HG02884 (cell line): ENCODE measurements at regions not wholly inside any gene's neighbourhood (a gene's known extent, or its start where the extent isn't known, plus 50 kb on each side); places are given as distances from the start of the nearest gene placed in this dataset.
"Not testable (repeated sequence)": the region's sequence is repeated elsewhere in the genome, so short reads cannot be mapped to it uniquely, and the experiment has no call there.

Experiments
- ATAC-seq: cut with Tn5 transposase; IDR thresholded peaks from one replicate; pipeline ENCODE4 v1.9.1; 2021; ENCODE audit warnings: mild to moderate bottlenecking, moderate library complexity; ENCODE audit not compliant: unreplicated experiment

DNA sequence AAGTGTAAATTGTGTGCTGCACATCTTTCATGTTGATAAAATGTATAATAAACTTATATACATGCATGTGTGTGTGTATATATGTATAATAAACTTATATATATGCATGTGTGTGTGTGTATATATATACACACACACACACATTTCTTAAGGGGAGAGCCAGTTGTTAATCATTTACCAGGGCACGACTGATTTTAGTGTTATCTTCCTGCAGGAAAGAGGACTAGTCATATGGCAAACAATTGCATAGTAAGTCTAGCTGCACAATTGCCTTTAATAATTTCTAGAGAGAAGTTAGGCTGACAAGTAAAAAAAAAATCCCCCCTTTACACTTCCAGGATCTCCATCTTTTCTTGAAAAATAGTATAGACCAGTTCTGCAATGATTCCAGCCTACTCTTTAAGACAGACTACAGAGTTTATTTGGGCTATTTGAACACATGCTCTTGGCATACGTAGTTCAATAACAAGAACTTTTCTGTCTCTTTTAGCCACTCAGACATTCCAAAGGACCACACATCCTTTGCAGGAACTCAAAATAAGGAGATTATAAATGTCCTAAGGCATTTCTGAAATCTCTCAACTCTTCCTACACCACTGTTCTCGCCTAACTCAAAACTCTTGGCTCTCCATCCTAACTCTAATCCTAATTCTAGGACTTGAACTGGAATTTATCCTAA lies 163.6 kb upstream of the SETMAR start:
- ATAC-seq: no peak

GRCh38 chr3:4140921-4141320 lies 162.2 kb upstream of the SETMAR start:
- ATAC-seq: no peak

DNA sequence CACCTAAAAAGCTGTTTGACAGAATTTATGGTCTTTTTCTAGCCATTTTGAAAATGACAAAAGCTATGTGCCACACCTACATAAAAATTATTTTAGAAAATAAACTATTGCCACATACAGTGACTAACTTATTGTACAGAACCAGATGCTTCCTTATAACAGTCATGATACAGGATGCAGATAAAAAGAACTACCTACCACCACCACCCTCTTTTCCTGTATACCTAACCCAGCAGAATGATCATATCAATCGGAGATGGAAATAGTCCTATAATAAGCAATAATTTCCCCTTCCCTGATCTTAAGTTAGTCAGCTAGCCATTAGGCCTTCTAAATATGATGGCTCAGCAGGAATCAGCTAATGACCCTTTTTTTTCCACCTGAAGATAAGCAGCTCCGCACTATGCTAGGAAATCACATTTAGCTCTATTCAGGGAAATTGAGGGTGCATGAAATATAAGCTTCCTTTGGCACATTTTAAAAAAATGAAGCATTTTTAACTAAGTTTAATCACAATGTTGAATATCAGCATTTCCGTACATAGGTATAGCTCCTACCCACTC lies 155.5 kb upstream of the SETMAR start:
- no peak for ATAC-seq

- ATAC-seq: no peak
Observed at GRCh38 chr3:4149296-4149695, 153.9 kb upstream of the SETMAR start.

DNA sequence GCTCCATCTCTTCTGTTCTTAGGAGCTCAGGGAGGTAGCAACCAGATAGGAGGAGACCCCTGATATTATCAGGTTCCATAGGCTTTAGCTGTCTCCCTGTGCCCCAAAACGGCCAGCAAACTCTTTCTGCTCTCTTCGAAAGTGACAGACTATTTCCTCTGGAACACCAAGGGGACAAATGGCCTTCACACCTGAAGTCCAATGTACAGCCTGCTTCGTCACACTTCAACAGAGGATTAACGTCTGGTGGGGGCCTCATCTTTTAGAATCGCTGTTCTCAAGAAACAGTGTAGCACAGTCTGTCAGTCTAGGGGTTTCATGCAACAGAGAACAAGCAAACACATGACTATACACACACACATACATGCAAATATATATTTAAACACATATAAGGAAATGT lies 152.4 kb upstream of the SETMAR start:
- no peak for ATAC-seq

DNA sequence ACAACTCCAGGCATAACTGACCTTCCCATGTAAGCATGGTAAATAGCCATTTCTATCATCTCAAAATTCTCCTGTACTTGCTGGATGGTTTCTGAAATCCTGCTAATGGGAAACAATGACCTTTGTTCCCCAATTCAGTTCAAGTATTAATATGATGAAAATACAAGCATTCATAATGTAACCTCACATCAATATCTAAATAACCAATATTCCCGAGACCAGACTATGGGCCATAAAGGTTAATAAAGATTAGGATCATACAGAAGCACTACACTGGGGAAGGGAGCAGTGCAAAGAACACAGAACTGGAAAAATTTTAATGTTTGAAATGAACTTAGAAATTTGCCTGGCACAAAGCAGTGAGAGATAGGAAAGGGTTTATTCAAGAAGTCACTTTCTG lies 151.3 kb upstream of the SETMAR start:
- ATAC-seq: no peak

DNA sequence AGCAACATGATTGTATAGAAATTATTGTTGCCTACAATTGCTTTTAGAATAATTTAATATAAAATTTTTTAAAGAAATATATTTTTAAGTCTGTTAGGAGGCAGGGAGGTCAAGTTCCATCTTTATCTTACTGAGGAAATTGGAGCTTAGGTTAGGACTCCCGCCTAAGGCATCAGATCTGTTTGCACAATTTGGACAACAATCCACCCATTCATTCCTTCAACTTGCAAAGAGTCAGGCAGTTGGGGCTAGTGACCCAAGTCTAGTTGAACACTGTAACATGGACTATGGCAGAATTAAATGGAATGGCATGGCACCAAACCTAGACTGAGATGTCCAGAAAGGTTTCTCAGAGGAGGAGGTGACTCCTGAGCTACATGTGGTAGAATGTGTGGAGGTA lies 149.4 kb upstream of the SETMAR start:
- ATAC-seq: no peak

- ATAC-seq: no peak
Observed at GRCh38 chr3:4158329-4158728, 144.8 kb upstream of the SETMAR start.

- ATAC-seq: no peak
Observed at GRCh38 chr3:4162096-4162495, 141.1 kb upstream of the SETMAR start.

- ATAC-seq: no peak
Observed at GRCh38 chr3:4163011-4163410, 140.2 kb upstream of the SETMAR start.

GRCh38 chr3:4166540-4166939 lies 136.6 kb upstream of the SETMAR start:
- no peak for ATAC-seq

DNA sequence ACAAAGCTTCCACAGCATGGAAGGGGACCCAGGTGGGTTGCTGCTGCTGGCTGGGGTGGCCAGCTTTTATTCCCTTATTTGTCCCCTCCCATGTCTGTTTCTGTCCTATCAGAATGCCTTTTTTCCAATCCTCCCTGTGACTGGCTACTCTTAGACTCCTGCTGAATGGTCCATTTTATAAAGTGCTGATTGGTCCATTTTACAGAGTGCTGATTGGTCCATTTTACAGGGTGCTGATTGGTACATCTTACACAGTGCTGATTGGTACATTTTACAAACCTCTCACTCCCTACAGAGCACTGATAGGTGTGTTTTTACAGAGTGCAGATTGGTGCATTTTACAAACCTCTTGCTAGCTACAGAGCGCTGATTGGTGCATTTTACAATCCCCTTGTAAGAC lies 135.9 kb upstream of the SETMAR start:
- ATAC-seq: not testable (repeated sequence)

GRCh38 chr3:4174791-4175190 lies 128.4 kb upstream of the SETMAR start:
- no peak for ATAC-seq

GRCh38 chr3:4191971-4192370 lies 111.2 kb upstream of the SETMAR start:
- ATAC-seq: no peak

DNA sequence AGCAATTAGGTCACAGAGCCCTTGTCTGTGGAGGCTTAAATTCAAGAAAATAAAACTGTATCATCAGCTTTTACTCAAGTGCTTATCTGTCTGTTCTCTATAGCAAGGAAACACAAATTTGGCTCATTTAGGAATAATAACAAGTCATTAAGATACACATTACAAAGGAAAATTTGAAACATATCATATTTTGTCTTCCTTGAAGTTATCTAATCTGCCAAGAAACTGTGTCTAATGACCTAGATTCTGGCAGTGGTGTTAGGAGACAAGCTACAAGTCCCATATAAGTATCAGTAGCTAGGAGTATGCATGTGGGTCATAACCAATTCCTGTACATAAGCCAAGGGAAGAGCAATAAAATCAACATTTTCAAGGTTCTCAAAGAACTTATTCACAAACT lies 108.2 kb upstream of the SETMAR start:
- no peak for ATAC-seq

DNA sequence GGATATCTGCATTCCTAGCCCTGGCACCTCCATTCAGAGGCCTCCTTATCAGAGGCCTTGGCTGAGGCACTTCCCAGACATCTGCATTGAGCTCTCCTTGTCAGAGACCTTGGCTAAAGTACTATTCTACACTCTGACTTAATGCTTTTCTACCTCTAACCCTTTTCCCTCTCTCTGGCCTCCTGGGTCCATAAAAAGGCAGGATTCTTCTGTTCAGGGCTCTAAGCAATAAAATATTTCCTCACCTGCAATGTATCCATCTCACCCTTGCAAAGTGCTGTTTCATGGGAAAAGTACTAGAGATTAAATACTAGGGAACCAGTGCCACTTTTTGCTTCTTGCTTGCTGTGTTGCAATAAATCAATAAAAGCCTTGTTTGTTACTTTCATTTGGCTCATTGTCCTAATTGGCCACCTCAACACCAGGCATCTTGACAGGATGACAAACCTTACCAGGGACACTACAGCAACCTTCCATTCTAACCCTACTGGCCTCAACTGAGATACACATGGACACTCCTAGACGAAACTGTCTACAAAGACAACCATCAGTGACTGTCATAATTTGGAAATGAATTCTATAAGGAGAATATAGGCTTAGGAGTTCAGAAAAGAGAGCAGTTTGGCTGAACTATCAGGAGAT lies 106.5 kb upstream of the SETMAR start:
- no peak for ATAC-seq

DNA sequence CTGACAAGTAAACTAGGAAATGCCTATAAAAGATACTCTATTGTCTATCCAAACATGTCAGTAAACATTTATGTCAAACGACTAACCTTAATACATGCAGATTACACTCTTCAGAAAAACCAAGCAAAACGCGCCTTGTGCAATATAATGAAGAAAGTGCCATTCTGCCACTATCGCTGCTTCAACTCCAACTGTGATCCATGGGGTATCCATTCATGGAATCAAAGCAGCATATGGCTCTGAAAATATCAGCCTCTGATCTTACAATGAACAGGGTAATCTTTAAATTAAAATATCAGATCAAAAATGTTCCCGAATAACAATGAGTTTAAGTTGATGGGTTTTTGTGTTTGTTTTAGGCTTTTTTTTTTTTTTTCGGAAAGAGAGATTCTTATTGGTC lies 105.5 kb upstream of the SETMAR start:
- no peak for ATAC-seq

- ATAC-seq: no peak
Observed at GRCh38 chr3:4198491-4198890, 104.7 kb upstream of the SETMAR start.

GRCh38 chr3:4204776-4205175 lies 98.4 kb upstream of the SETMAR start:
- ATAC-seq: not testable (repeated sequence)

DNA sequence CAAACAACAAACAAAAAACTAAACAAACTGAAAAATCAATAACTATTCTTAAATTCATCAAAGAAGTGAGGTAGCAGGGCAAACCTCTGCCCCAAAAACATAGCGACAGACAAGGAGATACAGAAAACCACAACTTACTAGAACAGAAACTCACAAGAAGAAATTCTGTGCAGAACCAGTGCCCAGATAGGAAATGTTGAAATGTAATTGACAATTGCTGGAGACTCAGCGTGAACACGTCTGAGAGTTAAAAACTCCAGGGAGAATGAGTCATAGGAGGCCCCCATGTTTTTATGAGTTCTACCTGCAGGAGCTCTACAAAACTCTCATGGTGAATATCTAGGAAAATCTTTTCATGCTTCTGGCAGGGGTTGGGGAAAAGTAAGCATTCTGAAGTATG lies 95.5 kb upstream of the SETMAR start:
- no peak for ATAC-seq

DNA sequence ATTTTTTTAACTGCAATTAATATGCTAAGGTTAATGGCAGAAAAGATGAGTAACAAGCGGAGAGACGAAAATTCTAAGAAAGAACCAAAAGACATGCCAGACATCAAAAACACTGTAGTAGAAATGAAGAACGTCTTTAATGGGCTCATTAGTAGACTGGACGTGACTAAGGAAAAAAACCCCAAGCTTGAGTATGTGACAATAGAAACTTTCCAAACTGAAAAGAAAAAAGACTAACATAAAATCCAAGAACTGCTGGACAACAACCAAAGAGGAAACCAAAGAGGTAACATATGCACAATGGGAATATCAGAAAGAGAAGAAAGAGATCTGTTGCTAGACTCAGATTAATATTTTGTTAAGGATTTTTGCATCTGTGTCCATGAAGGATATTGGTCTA lies 94.6 kb upstream of the SETMAR start:
- ATAC-seq: no peak

DNA sequence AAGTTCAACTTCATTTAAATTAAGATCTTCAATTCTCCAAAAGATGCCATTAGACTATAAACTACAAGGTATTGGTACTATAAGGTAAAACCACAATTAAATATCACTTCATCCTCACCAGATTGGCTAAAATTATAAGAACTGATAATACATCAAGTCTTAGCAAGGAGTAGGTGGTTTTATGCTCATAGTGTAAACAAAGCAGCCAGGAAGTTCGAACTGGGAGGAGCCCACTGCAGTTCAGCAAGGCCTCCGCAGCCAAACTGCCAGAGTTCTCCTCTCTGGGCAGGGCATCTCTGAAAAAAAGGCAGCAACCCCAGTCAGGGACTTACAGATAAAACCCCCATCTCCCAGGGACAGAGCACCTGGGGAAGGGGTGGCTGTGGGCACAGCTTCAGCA lies 91.6 kb upstream of the SETMAR start:
- no peak for ATAC-seq

GRCh38 chr3:4213420-4213819 lies 89.7 kb upstream of the SETMAR start:
- ATAC-seq: not testable (repeated sequence)
